GM23338 (cell line): ENCODE measurements at regions not wholly inside any gene's neighbourhood (a gene's known extent, or its start where the extent isn't known, plus 50 kb on each side); places are given as distances from the start of the nearest gene placed in this dataset.

Experiments used
- ATAC-seq: fragments of 200-7000 bp; cut with Tn5 transposase; 3 replicates; pipeline ENCODE4 v1.9.1; 2020
- DNase-seq: peaks from one replicate; pipeline ENCODE4 v3.0.0-alpha.2; 2015; ENCODE audit warnings: low spot score
- H2AFZ ChIP-seq: fragments of 200-600 bp; sonication (generic); 2 replicates; pipeline ENCODE4 v1.8.0; 2016; ENCODE audit warnings: antibody characterized with exemption, mild to moderate bottlenecking, moderate library complexity
- H3F3A ChIP-seq: fragments of 200-600 bp; sonication (generic); replicated peaks from 2 replicates; pipeline ENCODE4 v1.8.0; 2017; ENCODE audit warnings: antibody characterized with exemption, mixed run types, low read depth
- H3K27ac ChIP-seq: fragments of 200-600 bp; sonication (generic); 2 replicates; pipeline ENCODE4 v1.6.1; 2016; ENCODE audit warnings: low read depth
- H3K27me3 ChIP-seq: fragments of 200-600 bp; sonication (generic); 2 replicates; pipeline ENCODE4 v1.8.0; 2016; ENCODE audit warnings: mild to moderate bottlenecking, mixed run types, moderate library complexity; ENCODE audit not compliant: insufficient read depth
- H3K36me3 ChIP-seq: fragments of 200-600 bp; sonication (generic); 2 replicates; pipeline ENCODE4 v1.8.0; 2016; ENCODE audit warnings: mild to moderate bottlenecking; ENCODE audit not compliant: insufficient read depth
- H3K4me1 ChIP-seq: fragments of 200-600 bp; sonication (generic); 2 replicates; pipeline ENCODE4 v1.8.0; 2016; ENCODE audit warnings: mild to moderate bottlenecking, moderate library complexity; ENCODE audit not compliant: insufficient read depth
- H3K4me2 ChIP-seq: fragments of 200-600 bp; sonication (generic); 2 replicates; pipeline ENCODE4 v1.7.1; 2017; ENCODE audit warnings: mixed run types
- H3K4me3 ChIP-seq: fragments of 200-600 bp; sonication (generic); 2 replicates; pipeline ENCODE4 v1.6.1; 2016; ENCODE audit warnings: mixed run types
- H3K79me2 ChIP-seq: fragments of 200-600 bp; sonication (generic); replicated peaks from 2 replicates; pipeline ENCODE4 v1.8.0; 2017; ENCODE audit warnings: mild to moderate bottlenecking; ENCODE audit not compliant: insufficient read depth
- H3K9me2 ChIP-seq: fragments of 200-600 bp; sonication (generic); 2 replicates; pipeline ENCODE4 v1.8.0; 2017; ENCODE audit not compliant: insufficient read depth
- H4K20me1 ChIP-seq: fragments of 200-600 bp; sonication (generic); replicated peaks from 2 replicates; pipeline ENCODE4 v1.8.0; 2017; ENCODE audit warnings: mild to moderate bottlenecking; ENCODE audit not compliant: insufficient read depth
- H3K27ac Mint-ChIP-seq: 2 replicates; pipeline ENCODE4 v1.8.0; 2020; ENCODE audit warnings: inconsistent platforms, mild to moderate bottlenecking, moderate library complexity, mixed read lengths
- H3K27me3 Mint-ChIP-seq: 3 replicates; pipeline ENCODE4 v1.8.0; 2022; ENCODE audit warnings: low read depth, mild to moderate bottlenecking, moderate library complexity, mixed read lengths, inconsistent platforms; ENCODE audit not compliant: insufficient read depth, poor library complexity
- H3K36me3 Mint-ChIP-seq: 3 replicates; pipeline ENCODE4 v1.8.0; 2021; ENCODE audit warnings: low read depth, mild to moderate bottlenecking, inconsistent platforms, moderate library complexity, mixed read lengths
- H3K4me1 Mint-ChIP-seq: 3 replicates; pipeline ENCODE4 v1.8.0; 2020; ENCODE audit warnings: mild to moderate bottlenecking, inconsistent platforms, mixed read lengths
- H3K4me3 Mint-ChIP-seq: 3 replicates; pipeline ENCODE4 v1.8.0; 2021; ENCODE audit warnings: moderate library complexity, mild to moderate bottlenecking, inconsistent platforms, mixed read lengths
- H3K9me3 Mint-ChIP-seq: 3 replicates; pipeline ENCODE4 v1.8.0; 2020; ENCODE audit warnings: moderate library complexity, mild to moderate bottlenecking, inconsistent platforms, mixed read lengths
- CREB1 ChIP-seq: fragments of 250-450 bp; sonication (Bioruptor Pico); IDR thresholded peaks from 2 replicates; pipeline ENCODE4 v1.5.0; 2020; ENCODE audit warnings: low read depth, mild to moderate bottlenecking, moderate library complexity
- CTCF ChIP-seq, 2 experiments: fragments of 200-600 bp in 1 of 2; sonication (generic) in 1 of 2; conservative IDR thresholded peaks; 2 replicates each; pipeline versions ENCODE4 v1.5.1 to v1.6.1; 2016 to 2017; ENCODE audit warnings: antibody characterized with exemption in 2 of 2, low read depth in 2 of 2, mild to moderate bottlenecking in 2 of 2, moderate library complexity in 1 of 2
- EZH2 ChIP-seq: fragments of 200-600 bp; sonication (generic); IDR thresholded peaks from one replicate; pipeline ENCODE4 v1.8.0; 2017; ENCODE audit warnings: antibody characterized with exemption, mild to moderate bottlenecking, low read depth; ENCODE audit not compliant: unreplicated experiment
- EZH2phosphoT487 ChIP-seq: fragments of 200-600 bp; sonication (generic); IDR thresholded peaks from one replicate; pipeline ENCODE4 v1.8.1; 2018; ENCODE audit warnings: antibody characterized with exemption; ENCODE audit not compliant: unreplicated experiment
- NANOG ChIP-seq: IDR thresholded peaks from 2 replicates; pipeline ENCODE4 v1.6.1; 2016; ENCODE audit warnings: antibody characterized with exemption, borderline replicate concordance
- POLR2AphosphoS5 ChIP-seq: IDR thresholded peaks from 2 replicates; pipeline ENCODE4 v1.6.1; 2016; ENCODE audit warnings: antibody characterized with exemption, low read depth
- REST ChIP-seq: IDR thresholded peaks from one replicate; pipeline ENCODE4 v1.6.1; 2018; ENCODE audit warnings: antibody characterized with exemption; ENCODE audit not compliant: unreplicated experiment
- STAT1 ChIP-seq: IDR thresholded peaks from one replicate; pipeline ENCODE4 v1.6.1; 2016; ENCODE audit warnings: antibody characterized with exemption; ENCODE audit not compliant: unreplicated experiment
- ZNF114 ChIP-seq: fragments of 250-450 bp; sonication (Bioruptor Pico); IDR thresholded peaks from 2 replicates; pipeline ENCODE4 v1.5.0; 2020; ENCODE audit warnings: mild to moderate bottlenecking, moderate library complexity
- ZNF331 ChIP-seq: fragments of 250-450 bp; sonication (Bioruptor Pico); IDR thresholded peaks from 2 replicates; pipeline ENCODE4 v1.5.0; 2020; ENCODE audit warnings: low read depth, mild to moderate bottlenecking, moderate library complexity
- ZNF462 ChIP-seq: fragments of 250-450 bp; sonication (Bioruptor Pico); IDR thresholded peaks from 2 replicates; pipeline ENCODE4 v1.5.0; 2020; ENCODE audit warnings: mild to moderate bottlenecking, moderate library complexity

GRCh38 chr2:223313101-223313500 lies 261.1 kb downstream of the KCNE4 start (continued):
- TF ChIP-seq STAT1: no peak
- no peak for TF ChIP-seq EZH2phosphoT487
- TF ChIP-seq ZNF114: no peak
- no peak for TF ChIP-seq NANOG
- no peak for TF ChIP-seq POLR2AphosphoS5
- TF ChIP-seq REST: no peak
- no peak for TF ChIP-seq CREB1 (CRISPR knock-in tag)
- TF ChIP-seq EZH2: no peak

- Histone ChIP-seq H4K20me1 (no peaks in the 10 kb centered on the region), H3K4me2 (no peak overlapping the region), H3K9me2 (no peaks in the 10 kb centered on the region), H3K36me3 (no peaks in the 10 kb centered on the region), H3K27me3 (no peaks in the 10 kb centered on the region), H3K79me2 (no peaks in the 10 kb centered on the region), H3F3A (no peaks in the 10 kb centered on the region), H3K4me3 (no peak overlapping the region), H2AFZ (no peak overlapping the region), H3K4me1 (no peaks in the 10 kb centered on the region), H3K27ac (no peak overlapping the region)
- Mint-ChIP-seq H3K9me3 (no peaks in the 10 kb centered on the region), H3K36me3 (no peaks in the 10 kb centered on the region), H3K27ac (no peak overlapping the region), H3K4me3 (no peak overlapping the region), H3K27me3 (no peaks in the 10 kb centered on the region), H3K4me1 (no peaks in the 10 kb centered on the region)
- no peak for DNase-seq
- ATAC-seq: no peak
- no peak for TF ChIP-seq CREB1 (CRISPR knock-in tag)
- TF ChIP-seq ZNF462 (CRISPR knock-in tag): no peak
- TF ChIP-seq STAT1: no peak
- TF ChIP-seq REST: no peak
- TF ChIP-seq CTCF (conservative IDR thresholded peaks at IDR 0.05; ENCODE audit: low read depth in 2 of 2): no peak
- TF ChIP-seq ZNF331: no peak
Observed at GRCh38 chr2:223314811-223315210, 262.8 kb downstream of the KCNE4 start.
